T-helper 9 cell (primary cell): ENCODE measurements at regions not wholly inside any gene's neighbourhood (a gene's known extent, or its start where the extent isn't known, plus 50 kb on each side); places are given as distances from the start of the nearest gene placed in this dataset.

Experiments used
- DNase-seq: peaks from one replicate; pipeline ENCODE4 v3.0.0-alpha.2; 2020

GRCh38 chr11:69953356-69953755, 124.8 kb upstream of the ANO1 start:
- DNase-seq = no peak

GRCh38 chr11:69954756-69955155, 123.4 kb upstream of the ANO1 start:
- no peak for DNase-seq

- no peak for DNase-seq
These were observed 121.4 kb upstream of the ANO1 start for GRCh38 chr11:69956669-69957190.

- DNase-seq = no peak
These were observed 120.3 kb upstream of the ANO1 start for GRCh38 chr11:69957849-69958248.

GRCh38 chr11:69958308-69958707, 119.8 kb upstream of the ANO1 start:
- no peak for DNase-seq

GRCh38 chr11:69959461-69959860, 118.7 kb upstream of the ANO1 start:
- DNase-seq = no peak

- DNase-seq = no peak
These were observed 116.4 kb upstream of the ANO1 start for GRCh38 chr11:69961738-69962137.

GRCh38 chr11:69962152-69962551, 116.0 kb upstream of the ANO1 start:
- DNase-seq = no peak

- no peak for DNase-seq
These were observed 114.4 kb upstream of the ANO1 start for GRCh38 chr11:69963533-69964246.

- DNase-seq = no peak
These were observed 113.9 kb upstream of the ANO1 start for GRCh38 chr11:69964247-69964643.

GRCh38 chr11:69965821-69966582, 112.1 kb upstream of the ANO1 start:
- no peak for DNase-seq

GRCh38 chr11:69966583-69966835, 111.6 kb upstream of the ANO1 start:
- DNase-seq = no peak

GRCh38 chr11:69966910-69967483, 111.1 kb upstream of the ANO1 start:
- no peak for DNase-seq

GRCh38 chr11:69967484-69967883, 110.6 kb upstream of the ANO1 start:
- no peak for DNase-seq

GRCh38 chr11:69968396-69969347, 109.4 kb upstream of the ANO1 start:
- DNase-seq = no peak

GRCh38 chr11:69969890-69970784, 108.0 kb upstream of the ANO1 start:
- no peak for DNase-seq

- no peak for DNase-seq
These were observed 107.2 kb upstream of the ANO1 start for GRCh38 chr11:69970785-69971535.

GRCh38 chr11:69971741-69972140, 106.4 kb upstream of the ANO1 start:
- no peak for DNase-seq

GRCh38 chr11:69972351-69972802, 105.7 kb upstream of the ANO1 start:
- DNase-seq = no peak

- no peak for DNase-seq
These were observed 103.6 kb upstream of the ANO1 start for GRCh38 chr11:69974528-69974927.

GRCh38 chr11:69975822-69976221, 102.3 kb upstream of the ANO1 start:
- DNase-seq = no peak
